SK-N-DZ (cell line): ENCODE measurements at regions not wholly inside any gene's neighbourhood (a gene's known extent, or its start where the extent isn't known, plus 50 kb on each side); places are given as distances from the start of the nearest gene placed in this dataset.

Experiments used
- DNase-seq: peaks from one replicate; pipeline ENCODE4 v3.0.0-alpha.2; 2015; ENCODE audit warnings: low spot score

- DNase-seq, result no peak
Measured at GRCh38 chr7:52061666-52062065, 745.1 kb upstream of the COBL start.

DNA sequence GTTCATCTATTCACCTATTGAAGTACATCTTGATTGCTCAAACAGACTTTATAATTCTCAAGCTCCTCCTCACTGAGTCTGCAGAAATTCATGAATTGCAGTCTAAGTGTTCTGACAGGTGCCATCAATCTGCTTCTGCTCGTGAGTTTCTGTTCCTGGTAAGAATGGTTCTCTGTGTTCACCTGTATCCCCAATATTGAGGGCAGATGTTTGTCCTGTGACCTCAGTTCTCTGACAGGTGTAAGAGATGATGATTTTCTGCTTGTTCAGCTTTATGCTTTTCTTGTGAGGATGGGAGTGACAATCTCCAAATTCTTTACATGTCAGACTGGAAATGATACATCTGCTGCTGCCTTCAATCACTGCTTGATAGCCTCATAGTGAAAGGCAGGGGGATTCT lies 736.9 kb upstream of the COBL start:
- DNase-seq, result no peak

- DNase-seq, result no peak
Measured at GRCh38 chr7:52030722-52031121, 714.1 kb upstream of the COBL start.

DNA sequence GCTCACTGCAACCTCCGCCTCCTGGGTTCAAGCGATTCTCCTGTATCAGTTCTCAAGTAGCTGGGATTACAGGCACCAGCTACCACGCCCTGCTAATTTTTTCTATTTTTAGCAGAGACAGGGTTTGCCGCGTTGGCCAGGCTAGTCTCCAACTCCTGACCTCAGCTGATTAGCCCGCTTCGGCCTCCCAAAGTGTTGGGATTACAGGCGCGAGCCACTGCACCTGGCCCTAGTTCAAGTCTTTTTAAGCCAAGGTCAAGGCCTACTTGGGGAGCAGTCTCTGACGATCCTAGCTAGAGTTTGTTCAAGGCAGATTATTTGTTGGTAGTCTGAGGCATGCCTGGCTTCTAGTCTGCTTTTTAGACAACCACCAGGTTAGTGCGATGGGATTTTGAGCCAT lies 709.5 kb upstream of the COBL start:
- DNase-seq, result no peak

- no peak for DNase-seq
Measured at GRCh38 chr7:52021343-52021742, 704.7 kb upstream of the COBL start.

GRCh38 chr7:52018680-52019054 lies 702.1 kb upstream of the COBL start:
- DNase-seq, result no peak

GRCh38 chr7:52017802-52018679 lies 701.4 kb upstream of the COBL start:
- DNase-seq, result no peak

GRCh38 chr7:52009181-52009580 lies 692.6 kb upstream of the COBL start:
- no peak for DNase-seq

GRCh38 chr7:52006674-52007073 lies 690.1 kb upstream of the COBL start:
- DNase-seq, result no peak

DNA sequence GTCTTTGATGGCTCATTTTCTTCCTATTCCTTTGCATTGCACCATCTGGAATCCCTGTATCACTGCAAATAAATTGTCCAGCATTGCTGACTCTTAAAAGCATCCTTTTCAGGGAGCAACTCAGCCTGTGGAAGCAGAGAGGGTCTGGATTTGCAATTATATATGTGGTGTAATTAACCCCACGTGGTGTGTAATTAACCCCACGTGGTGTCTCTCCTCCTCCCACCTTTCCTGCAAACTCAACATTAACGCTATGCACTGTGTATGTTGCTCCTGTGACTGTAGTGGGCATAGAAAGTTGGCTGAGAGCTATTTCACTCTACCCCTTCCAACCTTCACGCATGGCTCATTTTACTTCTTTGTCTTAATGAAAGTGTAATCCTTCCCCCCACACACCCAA lies 689.0 kb upstream of the COBL start:
- no peak for DNase-seq

DNA sequence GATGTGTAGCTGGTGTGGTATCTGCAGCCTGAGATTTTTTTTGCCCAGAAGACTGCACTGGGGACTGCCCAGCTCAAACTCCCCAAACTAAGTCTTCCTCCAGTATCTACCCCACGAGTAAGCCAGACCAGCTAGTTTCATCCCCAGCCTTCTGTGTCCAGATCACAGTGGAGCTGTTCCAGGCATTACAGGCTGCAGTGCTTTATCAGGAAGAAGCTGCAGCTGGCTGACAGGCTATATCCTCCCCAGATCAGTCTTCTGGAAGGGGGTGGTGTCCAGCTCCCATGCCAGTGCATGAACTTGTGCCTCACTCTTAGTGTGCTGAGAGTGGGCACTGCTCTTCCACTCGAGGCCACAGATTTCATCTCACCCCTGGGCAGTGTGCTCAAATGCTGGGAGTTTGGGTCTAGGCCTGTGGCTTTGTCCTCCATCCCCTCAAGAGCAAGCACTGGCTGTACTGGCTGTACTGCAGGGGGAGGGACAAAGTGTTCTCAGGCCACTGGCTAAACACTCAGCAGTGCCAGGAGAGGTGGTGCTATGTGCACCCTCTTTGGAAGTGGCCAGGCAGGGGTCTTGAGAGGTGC lies 679.1 kb upstream of the COBL start:
- DNase-seq, result no peak

GRCh38 chr7:51982653-51983052 lies 666.0 kb upstream of the COBL start:
- no peak for DNase-seq

- DNase-seq, result no peak
Measured at GRCh38 chr7:51980812-51981211, 664.2 kb upstream of the COBL start.

GRCh38 chr7:51980313-51980712 lies 663.7 kb upstream of the COBL start:
- no peak for DNase-seq

- DNase-seq, result no peak
Measured at GRCh38 chr7:51977913-51978312, 661.3 kb upstream of the COBL start.

DNA sequence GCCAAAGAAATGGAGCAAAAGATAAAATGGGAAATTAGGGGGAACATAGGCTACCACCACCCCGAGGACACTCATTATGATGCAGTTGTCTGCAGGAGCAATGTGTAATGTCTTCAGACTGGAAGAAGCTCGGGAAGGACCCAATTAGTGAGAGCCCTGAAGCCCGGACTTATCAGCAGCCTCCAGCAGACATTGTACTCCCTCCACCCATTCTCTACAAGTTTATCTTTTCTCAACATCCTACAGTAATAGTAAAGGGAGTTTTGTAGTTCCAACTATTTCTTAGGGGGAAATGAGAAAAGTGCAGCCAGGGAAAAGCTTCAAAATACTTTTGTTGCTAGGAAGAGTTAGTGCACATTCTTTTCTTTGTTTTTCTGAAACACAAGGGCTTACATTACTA lies 657.3 kb upstream of the COBL start:
- no peak for DNase-seq

DNA sequence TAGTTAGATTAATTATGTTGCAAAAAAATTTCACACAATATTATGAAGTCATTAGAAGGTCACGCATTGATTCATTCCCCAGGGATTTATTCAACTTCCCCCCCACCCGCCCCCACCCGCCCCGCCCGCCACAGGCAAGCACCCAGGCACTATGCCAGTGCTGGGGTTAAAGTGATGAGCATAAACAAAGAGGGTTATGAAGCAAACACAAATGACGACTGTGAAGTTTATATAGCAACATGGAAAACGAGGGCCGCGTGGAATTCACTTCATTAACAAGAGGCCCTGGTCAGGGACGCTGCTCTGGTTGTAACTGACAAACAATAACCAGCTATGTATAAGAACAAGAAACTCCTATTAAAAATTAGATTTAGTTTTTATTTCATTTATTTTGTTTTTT lies 656.5 kb upstream of the COBL start:
- DNase-seq, result no peak

- DNase-seq, result no peak
Measured at GRCh38 chr7:51970961-51971665, 654.5 kb upstream of the COBL start.

DNA sequence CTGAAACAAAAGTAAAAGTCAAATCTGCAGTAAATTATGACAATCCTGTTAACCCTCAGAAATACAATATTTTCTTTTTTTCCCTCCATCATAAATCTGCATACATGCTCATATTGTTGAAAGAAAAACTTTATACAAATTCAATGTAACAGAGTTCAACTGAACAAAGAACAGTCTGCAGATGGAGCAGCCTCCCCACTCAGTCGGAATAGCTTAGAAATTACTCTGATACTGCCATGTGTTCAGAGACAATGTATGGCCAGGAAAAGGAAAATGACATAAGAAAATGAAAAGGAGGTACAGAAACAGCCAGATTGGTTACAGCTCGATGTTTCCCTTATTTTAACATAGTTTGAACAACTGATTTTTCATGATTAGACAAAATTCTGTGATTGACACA lies 651.9 kb upstream of the COBL start:
- DNase-seq, result no peak

- DNase-seq, result peak; percentile 49
Measured at GRCh38 chr7:51965454-51965853, 648.8 kb upstream of the COBL start.

- DNase-seq, result no peak
Measured at GRCh38 chr7:51961804-51962203, 645.2 kb upstream of the COBL start.

DNA sequence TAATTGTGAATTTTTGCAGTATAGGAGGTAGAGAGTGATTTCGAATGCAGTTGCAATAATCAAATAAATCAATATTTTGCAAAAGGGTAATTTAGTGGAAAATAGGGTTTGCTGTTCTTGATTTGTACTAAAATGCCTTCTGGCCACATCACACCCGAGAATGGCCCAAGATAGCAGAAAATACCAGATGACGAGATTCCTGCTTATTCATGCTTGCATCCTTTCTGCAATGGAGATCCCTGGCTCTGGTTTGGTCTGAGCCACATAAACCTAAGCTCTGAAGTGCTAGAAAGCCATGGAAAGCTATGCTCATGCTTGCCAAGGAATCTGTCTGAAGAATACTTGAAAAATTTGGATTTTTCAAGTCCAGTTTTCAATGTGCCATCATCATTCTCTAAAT lies 634.2 kb upstream of the COBL start:
- no peak for DNase-seq
